ENCODE measurements at regions not wholly inside any gene's neighbourhood (a gene's known extent, or its start where the extent isn't known, plus 50 kb on each side); places are given as distances from the start of the nearest gene placed in this dataset.
"Not testable (repeated sequence)": the region's sequence is repeated elsewhere in the genome, so short reads cannot be mapped to it uniquely, and the experiment has no call there.

DNA sequence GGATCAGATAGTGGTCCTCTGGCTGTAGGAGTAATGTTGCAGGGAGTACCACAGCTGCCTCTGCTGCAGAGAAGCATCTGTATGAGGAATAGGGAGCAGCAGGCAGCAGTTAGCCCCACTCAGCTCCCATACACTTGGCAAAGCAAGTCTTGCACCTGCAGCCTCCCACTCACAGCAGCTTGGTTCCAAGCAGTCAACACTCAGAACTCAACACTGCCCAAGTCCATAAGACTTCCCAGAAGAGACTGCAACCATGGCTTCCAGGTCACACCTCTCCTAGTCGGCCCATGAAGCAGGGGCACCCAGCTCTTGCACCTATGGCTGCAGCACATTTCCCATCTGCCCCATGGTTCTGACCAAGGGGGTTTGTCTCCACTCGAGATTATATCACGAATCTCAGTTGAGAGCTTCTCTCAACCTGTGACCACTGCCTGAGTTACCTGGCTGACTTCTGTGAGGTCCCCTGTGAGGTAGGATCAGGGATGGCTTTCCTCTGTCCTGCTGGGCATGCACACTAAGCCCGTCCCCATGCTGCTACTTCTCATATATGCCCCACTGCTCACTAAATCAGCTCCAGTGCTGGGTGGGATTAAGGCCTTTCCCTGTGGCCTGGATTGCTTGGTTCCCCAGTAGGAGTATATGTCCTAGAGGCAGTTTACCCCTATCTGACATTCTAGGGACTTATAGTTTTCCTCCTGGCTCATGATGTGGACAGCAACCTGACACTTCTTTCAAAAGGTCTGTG lies 562.0 kb upstream of the TPTE start:
- TF ChIP-seq POLR2AphosphoS5 (IDR thresholded peaks at IDR 0.05; ENCODE audit: low read depth); EZH2phosphoT487 (IDR thresholded peaks at IDR 0.05; ENCODE audit: unreplicated experiment); CREB1 (CRISPR knock-in tag; IDR thresholded peaks at IDR 0.05; ENCODE audit: low read depth): not testable (repeated sequence)
- TF ChIP-seq, protein P1, sequence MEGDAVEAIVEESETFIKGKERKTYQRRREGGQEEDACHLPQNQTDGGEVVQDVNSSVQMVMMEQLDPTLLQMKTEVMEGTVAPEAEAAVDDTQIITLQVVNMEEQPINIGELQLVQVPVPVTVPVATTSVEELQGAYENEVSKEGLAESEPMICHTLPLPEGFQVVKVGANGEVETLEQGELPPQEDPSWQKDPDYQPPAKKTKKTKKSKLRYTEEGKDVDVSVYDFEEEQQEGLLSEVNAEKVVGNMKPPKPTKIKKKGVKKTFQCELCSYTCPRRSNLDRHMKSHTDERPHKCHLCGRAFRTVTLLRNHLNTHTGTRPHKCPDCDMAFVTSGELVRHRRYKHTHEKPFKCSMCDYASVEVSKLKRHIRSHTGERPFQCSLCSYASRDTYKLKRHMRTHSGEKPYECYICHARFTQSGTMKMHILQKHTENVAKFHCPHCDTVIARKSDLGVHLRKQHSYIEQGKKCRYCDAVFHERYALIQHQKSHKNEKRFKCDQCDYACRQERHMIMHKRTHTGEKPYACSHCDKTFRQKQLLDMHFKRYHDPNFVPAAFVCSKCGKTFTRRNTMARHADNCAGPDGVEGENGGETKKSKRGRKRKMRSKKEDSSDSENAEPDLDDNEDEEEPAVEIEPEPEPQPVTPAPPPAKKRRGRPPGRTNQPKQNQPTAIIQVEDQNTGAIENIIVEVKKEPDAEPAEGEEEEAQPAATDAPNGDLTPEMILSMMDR (conservative IDR thresholded peaks at IDR 0.05; ENCODE audit: low read depth in 2 of 2) = not testable (repeated sequence)
